Fibroblast of villous mesenchyme (primary cell): ENCODE measurements at regions not wholly inside any gene's neighbourhood (a gene's known extent, or its start where the extent isn't known, plus 50 kb on each side); places are given as distances from the start of the nearest gene placed in this dataset.
A peak's percentile ranks its signal among the peaks of the same experiment; 100 is the strongest.

ENCODE experiments used
- DNase-seq: peaks from one replicate; pipeline ENCODE4 v3.0.0-alpha.2; 2010; ENCODE audit warnings: low read depth
- H3K4me3 ChIP-seq: 2 replicates; pipeline ENCODE4 v1.5.1; 2011; ENCODE audit warnings: low read depth, mild to moderate bottlenecking, low read length
- CTCF ChIP-seq: IDR thresholded peaks from 2 replicates; pipeline ENCODE4 v1.5.1; 2012; ENCODE audit warnings: low read depth, mild to moderate bottlenecking, low read length; ENCODE audit not compliant: insufficient read depth

- H3K4me3 ChIP-seq, result no peak overlapping the region
- DNase-seq, result no peak
- TF ChIP-seq CTCF, result no peak
These were observed 452.9 kb downstream of the CSNK1G3 start for GRCh38 chr5:123964884-123965283.

- no peak for TF ChIP-seq CTCF
- H3K4me3 ChIP-seq, result no peak overlapping the region
- DNase-seq, result peak; percentile 44
These were observed 448.5 kb downstream of the CSNK1G3 start for GRCh38 chr5:123960526-123960925.

- no peak overlapping the region for H3K4me3 ChIP-seq
- peak; percentile 90 for DNase-seq
- TF ChIP-seq CTCF, result no peak
These were observed 439.6 kb downstream of the CSNK1G3 start for GRCh38 chr5:123951582-123951977.

GRCh38 chr5:123950701-123951581 is 439.0 kb downstream of the CSNK1G3 start:
- no peak for DNase-seq
- H3K4me3 ChIP-seq, result no peak overlapping the region
- no peak for TF ChIP-seq CTCF

GRCh38 chr5:123949807-123950340 is 437.9 kb downstream of the CSNK1G3 start:
- no peak for TF ChIP-seq CTCF
- no peak overlapping the region for H3K4me3 ChIP-seq
- no peak for DNase-seq

GRCh38 chr5:123949043-123949804 is 437.2 kb downstream of the CSNK1G3 start:
- no peak overlapping the region for H3K4me3 ChIP-seq
- no peak for DNase-seq
- TF ChIP-seq CTCF, result no peak
